Stimulated activated CD4-positive, alpha-beta T cell treated with anti-CD3 and anti-CD28 coated beads, Interleukin-15, amount 100 ng/mL, for 1 hour (primary cell): ENCODE measurements at regions not wholly inside any gene's neighbourhood (a gene's known extent, or its start where the extent isn't known, plus 50 kb on each side); places are given as distances from the start of the nearest gene placed in this dataset.

Experiments
- DNase-seq, 2 donors: peaks; one replicate each; pipeline ENCODE4 v3.0.0-alpha.2; 2020; ENCODE audit warnings: low read depth in 1 of 2, low spot score in 1 of 2

- no peak for DNase-seq
These were observed 741.4 kb downstream of the ADGRL2 start for GRCh38 chr1:82542141-82542540.

GRCh38 chr1:82540006-82540405, 739.3 kb downstream of the ADGRL2 start:
- no peak for DNase-seq

- no peak for DNase-seq
These were observed 738.1 kb downstream of the ADGRL2 start for GRCh38 chr1:82538876-82539275.

- no peak for DNase-seq
These were observed 734.3 kb downstream of the ADGRL2 start for GRCh38 chr1:82534996-82535395.

- no peak for DNase-seq
These were observed 724.6 kb downstream of the ADGRL2 start for GRCh38 chr1:82525378-82525777.

GRCh38 chr1:82520611-82521010, 719.9 kb downstream of the ADGRL2 start:
- DNase-seq, result no peak

- no peak for DNase-seq
These were observed 716.9 kb downstream of the ADGRL2 start for GRCh38 chr1:82517586-82517985.

GRCh38 chr1:82515650-82516049, 714.9 kb downstream of the ADGRL2 start:
- no peak for DNase-seq

- no peak for DNase-seq
These were observed 710.7 kb downstream of the ADGRL2 start for GRCh38 chr1:82511441-82511840.

- DNase-seq, result no peak
These were observed 709.7 kb downstream of the ADGRL2 start for GRCh38 chr1:82510431-82510830.

- DNase-seq, result no peak
These were observed 706.3 kb downstream of the ADGRL2 start for GRCh38 chr1:82507011-82507410.

GRCh38 chr1:82503822-82504221, 703.1 kb downstream of the ADGRL2 start:
- DNase-seq, result no peak

- no peak for DNase-seq
These were observed 698.3 kb downstream of the ADGRL2 start for GRCh38 chr1:82499022-82499421.

GRCh38 chr1:82494117-82494516, 693.4 kb downstream of the ADGRL2 start:
- no peak for DNase-seq

- DNase-seq, result no peak
These were observed 691.4 kb downstream of the ADGRL2 start for GRCh38 chr1:82492159-82492558.

- DNase-seq, result no peak
These were observed 690.7 kb downstream of the ADGRL2 start for GRCh38 chr1:82491301-82492048.

GRCh38 chr1:82487778-82488177, 687.0 kb downstream of the ADGRL2 start:
- DNase-seq, result no peak

GRCh38 chr1:82486969-82487368, 686.2 kb downstream of the ADGRL2 start:
- no peak for DNase-seq

GRCh38 chr1:82486468-82486867, 685.7 kb downstream of the ADGRL2 start:
- no peak for DNase-seq

- no peak for DNase-seq
These were observed 685.0 kb downstream of the ADGRL2 start for GRCh38 chr1:82485591-82486369.

GRCh38 chr1:82483146-82483545, 682.4 kb downstream of the ADGRL2 start:
- no peak for DNase-seq

GRCh38 chr1:82478916-82479315, 678.2 kb downstream of the ADGRL2 start:
- no peak for DNase-seq
